H9 (cell line): ENCODE measurements at regions not wholly inside any gene's neighbourhood (a gene's known extent, or its start where the extent isn't known, plus 50 kb on each side); places are given as distances from the start of the nearest gene placed in this dataset.

Experiments used
- DNase-seq: peaks from one replicate; pipeline ENCODE4 v3.0.0-alpha.2; 2017
- H2AFZ ChIP-seq: one replicate; pipeline ENCODE4 v1.6.1; 2013; ENCODE audit warnings: mild to moderate bottlenecking, low read length, control low read depth, moderate library complexity
- H2AK5ac ChIP-seq: 2 replicates; pipeline ENCODE4 v1.6.1; 2013; ENCODE audit warnings: low read length, control low read depth, mixed read lengths; ENCODE audit not compliant: insufficient read length
- H2BK120ac ChIP-seq: one replicate; pipeline ENCODE4 v1.6.1; 2013; ENCODE audit warnings: low read depth, mild to moderate bottlenecking, low read length, control low read depth, inconsistent platforms; ENCODE audit not compliant: poor library complexity, severe bottlenecking
- H2BK12ac ChIP-seq: 2 replicates; pipeline ENCODE4 v1.6.1; 2013; ENCODE audit warnings: low read length, control low read depth, mixed read lengths, low read depth; ENCODE audit not compliant: insufficient read length
- H2BK15ac ChIP-seq: 2 replicates; pipeline ENCODE4 v1.6.1; 2013; ENCODE audit warnings: low read depth, low read length, control low read depth
- H2BK20ac ChIP-seq: one replicate; pipeline ENCODE4 v1.6.1; 2013; ENCODE audit warnings: low read depth, mild to moderate bottlenecking, low read length, control low read depth, inconsistent platforms; ENCODE audit not compliant: poor library complexity, severe bottlenecking
- H2BK5ac ChIP-seq: 2 replicates; pipeline ENCODE4 v1.6.1; 2013; ENCODE audit warnings: low read length, control low read depth, mixed read lengths; ENCODE audit not compliant: insufficient read length
- H3K14ac ChIP-seq: 2 replicates; pipeline ENCODE4 v1.6.1; 2013; ENCODE audit warnings: low read length, control low read depth; ENCODE audit not compliant: insufficient read depth
- H3K18ac ChIP-seq: 2 replicates; pipeline ENCODE4 v1.6.1; 2013; ENCODE audit warnings: low read depth, mild to moderate bottlenecking, mixed read lengths, low read length, control low read depth; ENCODE audit not compliant: insufficient read length
- H3K23ac ChIP-seq: 2 replicates; pipeline ENCODE4 v1.6.1; 2013; ENCODE audit warnings: low read length, control low read depth, mixed read lengths, low read depth; ENCODE audit not compliant: insufficient read length
- H3K23me2 ChIP-seq: 2 replicates; pipeline ENCODE4 v1.6.1; 2013; ENCODE audit warnings: low read depth, mild to moderate bottlenecking, mixed read lengths, low read length, control low read depth; ENCODE audit not compliant: insufficient read length, poor library complexity, severe bottlenecking
- H3K27ac ChIP-seq: 2 replicates; pipeline ENCODE4 v1.5.1; 2013; ENCODE audit warnings: low read length, control low read depth, mixed read lengths, low read depth; ENCODE audit not compliant: insufficient read length
- H3K27me3 ChIP-seq: 2 replicates; pipeline ENCODE4 v1.6.1; 2013; ENCODE audit warnings: low read length, control low read depth, inconsistent platforms; ENCODE audit not compliant: insufficient read depth
- H3K4ac ChIP-seq: 2 replicates; pipeline ENCODE4 v1.6.1; 2013; ENCODE audit warnings: low read depth, mild to moderate bottlenecking, control low read depth, inconsistent platforms, low read length, moderate library complexity
- H3K4me1 ChIP-seq: 2 replicates; pipeline ENCODE4 v1.6.1; 2013; ENCODE audit warnings: low read length, control low read depth, inconsistent platforms; ENCODE audit not compliant: insufficient read depth
- H3K4me2 ChIP-seq: 2 replicates; pipeline ENCODE4 v1.6.1; 2013; ENCODE audit warnings: low read length, control low read depth, mixed read lengths; ENCODE audit not compliant: insufficient read length, insufficient read depth
- H3K56ac ChIP-seq: 2 replicates; pipeline ENCODE4 v1.6.1; 2013; ENCODE audit warnings: low read depth, mild to moderate bottlenecking, mixed read lengths, low read length, control low read depth; ENCODE audit not compliant: insufficient read length
- H3K79me1 ChIP-seq: 2 replicates; pipeline ENCODE4 v1.6.1; 2013; ENCODE audit warnings: low read depth, mild to moderate bottlenecking, moderate library complexity, low read length, control low read depth, inconsistent platforms; ENCODE audit not compliant: insufficient read depth, poor library complexity, severe bottlenecking
- H3K79me2 ChIP-seq: 2 replicates; pipeline ENCODE4 v1.6.1; 2013; ENCODE audit warnings: low read length, control low read depth, inconsistent platforms; ENCODE audit not compliant: insufficient read depth
- H3K9ac ChIP-seq: 2 replicates; pipeline ENCODE4 v1.6.1; 2013; ENCODE audit warnings: low read length, control low read depth, mixed read lengths; ENCODE audit not compliant: insufficient read length; ENCODE audit errors: extremely low read depth
- H3K9me3 ChIP-seq: one replicate; pipeline ENCODE4 v1.6.1; 2013; ENCODE audit warnings: low read depth, low read length, inconsistent platforms; ENCODE audit not compliant: control insufficient read depth
- H3T11ph ChIP-seq: one replicate; pipeline ENCODE4 v1.6.1; 2013; ENCODE audit warnings: mild to moderate bottlenecking, low read length, control low read depth, inconsistent platforms
- H4K20me1 ChIP-seq: one replicate; pipeline ENCODE4 v1.6.1; 2013; ENCODE audit not compliant: control insufficient read depth, insufficient read length, insufficient read depth
- H4K5ac ChIP-seq: 2 replicates; pipeline ENCODE4 v1.6.1; 2013; ENCODE audit warnings: low read depth, mild to moderate bottlenecking, mixed read lengths, low read length, control low read depth; ENCODE audit not compliant: insufficient read length
- H4K8ac ChIP-seq: replicated peaks from 2 replicates; pipeline ENCODE4 v1.6.1; 2013; ENCODE audit warnings: low read length, control low read depth, mixed read lengths, low read depth; ENCODE audit not compliant: insufficient read length
- H4K91ac ChIP-seq: 2 replicates; pipeline ENCODE4 v1.6.1; 2013; ENCODE audit warnings: low read depth, mild to moderate bottlenecking, moderate library complexity, mixed read lengths, low read length, control low read depth; ENCODE audit not compliant: insufficient read length
- H3K27ac Mint-ChIP-seq, 3 experiments: 2 replicates in 2 of 3; 3 replicates in 1 of 3; pipeline ENCODE4 v1.8.0; 2020 to 2021; ENCODE audit warnings: mixed read lengths in 3 of 3, mild to moderate bottlenecking in 1 of 3, moderate library complexity in 1 of 3
- H3K27me3 Mint-ChIP-seq: 2 replicates; pipeline ENCODE4 v1.8.0; 2021; ENCODE audit warnings: low read depth, mild to moderate bottlenecking, moderate library complexity, mixed read lengths
- H3K36me3 Mint-ChIP-seq, 3 experiments: 2 replicates in 2 of 3; 3 replicates in 1 of 3; pipeline ENCODE4 v1.8.0; 2020 to 2021; ENCODE audit warnings: low read depth in 3 of 3, mixed read lengths in 3 of 3; ENCODE audit not compliant: insufficient read depth in 1 of 3
- H3K4me1 Mint-ChIP-seq, 2 experiments: 2 replicates each; pipeline ENCODE4 v1.8.0; 2020; ENCODE audit warnings: mixed read lengths in 2 of 2
- H3K4me3 Mint-ChIP-seq, 2 experiments: 2 replicates in 1 of 2; 3 replicates in 1 of 2; pipeline ENCODE4 v1.8.0; 2020 to 2021; ENCODE audit warnings: mild to moderate bottlenecking in 2 of 2, mixed read lengths in 2 of 2, moderate library complexity in 1 of 2
- H3K9me3 Mint-ChIP-seq, 2 experiments: 2 replicates in 1 of 2; 3 replicates in 1 of 2; pipeline ENCODE4 v1.8.0; 2020; ENCODE audit warnings: mild to moderate bottlenecking in 2 of 2, mixed read lengths in 2 of 2, moderate library complexity in 1 of 2
- CTCF ChIP-seq: fragments of 200-600 bp; sonication (generic); conservative IDR thresholded peaks from 3 replicates; pipeline ENCODE4 v1.8.0; 2021; ENCODE audit warnings: antibody characterized with exemption, mild to moderate bottlenecking
- WGBS: extraction: QIAGEN DNeasy Blood & Tissue Kit; methylation state at CpG from one replicate; pipeline ENCODE4 v1.1.7; 2013; ENCODE audit warnings: missing lambda C conversion rate, low lambda C conversion rate, mixed read lengths; ENCODE audit not compliant: insufficient read length; ENCODE audit errors: extremely low coverage; 5-methylcytosine and 5-hydroxymethylcytosine counted together

GRCh38 chr22:47388778-47389177 lies 626.3 kb downstream of the TBC1D22A start:
- no peak overlapping the region; a peak in 1 of 7 replicates for H3K27ac Mint-ChIP-seq
- no peak for DNase-seq
- H3K27me3 ChIP-seq = no peaks in the 10 kb centered on the region
- H3T11ph ChIP-seq = no peak overlapping the region
- H3K4me1 ChIP-seq = no peaks in the 10 kb centered on the region
- no CpG with 5 or more reads among the region's 5 CpGs for WGBS
- no peak overlapping the region for H3K4me3 Mint-ChIP-seq
- H3K79me1 ChIP-seq = no peaks in the 10 kb centered on the region
- no peak overlapping the region for H2AK5ac ChIP-seq
- no peak overlapping the region for H2BK12ac ChIP-seq
- no peak overlapping the region for H3K14ac ChIP-seq
- H2AFZ ChIP-seq = no peak overlapping the region
- no peak overlapping the region for H2BK20ac ChIP-seq
- no peak for TF ChIP-seq CTCF
- no peak overlapping the region for H3K4ac ChIP-seq
- peaks cover 99% of the 10 kb centered on the region for H3K9me3 ChIP-seq
- H3K4me2 ChIP-seq = no peak overlapping the region
- H4K91ac ChIP-seq = no peak overlapping the region
- H4K5ac ChIP-seq = no peak overlapping the region
- no peaks in the 10 kb centered on the region for H3K79me2 ChIP-seq
- H4K8ac ChIP-seq = no peak overlapping the region
- H2BK120ac ChIP-seq = no peak overlapping the region
- no peaks in the 10 kb centered on the region for H3K27me3 Mint-ChIP-seq
- H4K20me1 ChIP-seq = no peaks in the 10 kb centered on the region
- H3K27ac ChIP-seq = no peak overlapping the region
- H2BK5ac ChIP-seq = no peak overlapping the region
- H3K4me1 Mint-ChIP-seq = no peaks in the 10 kb centered on the region
- no peak overlapping the region for H3K56ac ChIP-seq
- H3K23me2 ChIP-seq = no peaks in the 10 kb centered on the region
- no peak overlapping the region for H3K18ac ChIP-seq
- peaks cover 70 to 87% of the 10 kb centered on the region in 2 experiments for H3K9me3 Mint-ChIP-seq
- H3K36me3 Mint-ChIP-seq = peaks cover 0 to 20% (median 10%) of the 10 kb centered on the region in 3 experiments; a peak in 4 of 7 replicates
- H2BK15ac ChIP-seq = no peak overlapping the region
- H3K9ac ChIP-seq = no peak overlapping the region
- H3K23ac ChIP-seq = no peak overlapping the region
